CD4-positive, alpha-beta T cell (primary cell): ENCODE measurements at regions not wholly inside any gene's neighbourhood (a gene's known extent, or its start where the extent isn't known, plus 50 kb on each side); places are given as distances from the start of the nearest gene placed in this dataset.

Experiments used
- ATAC-seq: fragments of 200-7000 bp; cut with Tn5 transposase; one replicate; pipeline ENCODE4 v1.10.0; 2022; ENCODE audit warnings: mild to moderate bottlenecking; ENCODE audit not compliant: poor library complexity
- CTCF ChIA-PET: fragments of 350-600 bp; sonication (Branson Sonifier 250); formaldehyde crosslinking; loops from one replicate; lab custom pipeline; 2021; ENCODE audit warnings: antibody characterized with exemption, inconsistent platforms; lab: Charles Lee
- POLR2A ChIA-PET: fragments of 350-600 bp; sonication (Branson Sonifier 250); formaldehyde crosslinking; loops from one replicate; lab custom pipeline; 2021; ENCODE audit warnings: antibody characterized with exemption, inconsistent platforms; lab: Charles Lee
- DNase-seq, 14 experiments: peaks; one replicate each; pipeline ENCODE4 v3.0.0-alpha.2; 2013 to 2020; ENCODE audit warnings: mixed read lengths in 2 of 14
- H3K27ac ChIP-seq, 2 donors: one replicate each; pipeline versions ENCODE4 v1.5.1 to v1.7.0; 2013; ENCODE audit warnings: low read length in 2 of 2, low read depth in 1 of 2, mild to moderate bottlenecking in 1 of 2
- H3K27me3 ChIP-seq, 2 experiments: 1 replicate in 1 of 2; 2 replicates in 1 of 2; pipeline versions ENCODE4 v1.6.1 to v1.7.0; 2013; ENCODE audit warnings: low read length in 2 of 2, control low read depth in 1 of 2, mild to moderate bottlenecking in 1 of 2, moderate library complexity in 1 of 2; ENCODE audit not compliant: insufficient read depth in 2 of 2, control insufficient read depth in 1 of 2
- H3K36me3 ChIP-seq: one replicate; pipeline ENCODE4 v1.6.1; 2013; ENCODE audit warnings: low read length, control low read depth; ENCODE audit not compliant: insufficient read depth
- H3K4me1 ChIP-seq: one replicate; pipeline ENCODE4 v1.6.1; 2013; ENCODE audit warnings: low read length, control low read depth; ENCODE audit not compliant: insufficient read depth
- H3K4me3 ChIP-seq: one replicate; pipeline ENCODE4 v1.5.1; 2013; ENCODE audit warnings: mild to moderate bottlenecking, low read length, moderate library complexity
- H3K9me3 ChIP-seq, 2 experiments: 1 replicate in 1 of 2; 2 replicates in 1 of 2; pipeline versions ENCODE4 v1.6.1 to v1.7.0; 2013; ENCODE audit warnings: low read length in 2 of 2, mild to moderate bottlenecking in 2 of 2, control low read depth in 1 of 2, moderate library complexity in 1 of 2; ENCODE audit not compliant: control insufficient read depth in 1 of 2, insufficient read depth in 1 of 2
- H3K27ac Mint-ChIP-seq: one replicate; pipeline ENCODE4 v1.8.0; 2020; ENCODE audit warnings: mixed read lengths
- H3K27me3 Mint-ChIP-seq: one replicate; pipeline ENCODE4 v1.8.0; 2021; ENCODE audit warnings: mixed read lengths
- H3K36me3 Mint-ChIP-seq: one replicate; pipeline ENCODE4 v1.8.0; 2021; ENCODE audit warnings: low read depth, mixed read lengths
- H3K4me1 Mint-ChIP-seq: one replicate; pipeline ENCODE4 v1.8.0; 2021; ENCODE audit warnings: low read depth, mixed read lengths
- H3K4me3 Mint-ChIP-seq: one replicate; pipeline ENCODE4 v1.8.0; 2020; ENCODE audit warnings: mild to moderate bottlenecking, mixed read lengths
- H3K9me3 Mint-ChIP-seq: one replicate; pipeline ENCODE4 v1.8.0; 2020; ENCODE audit warnings: mixed read lengths
- CTCF ChIP-seq: fragments of 200-600 bp; IDR thresholded peaks from one replicate; pipeline ENCODE4 v1.8.0; 2022; ENCODE audit warnings: antibody characterized with exemption, mild to moderate bottlenecking
- intact Hi-C, 2 experiments: fragments of 100-400 bp; cut with DNase I in 1 of 2; cut with micrococcal nuclease in 1 of 2; formaldehyde crosslinking; loops; one replicate each; pipeline versions ENCODE4 v1.15.1 to v1.9.0; 2023 to 2025; cut with DNase I, micrococcal nuclease

GRCh38 chr10:118481871-118482270 is 113.6 kb downstream of the PRLHR start:
- no peak for TF ChIP-seq CTCF
- Mint-ChIP-seq H3K36me3 (no peaks in the 10 kb centered on the region), H3K27ac (no peak overlapping the region), H3K9me3 (peaks cover 2% of the 10 kb centered on the region), H3K4me1 (no peaks in the 10 kb centered on the region), H3K27me3 (peaks cover 24% of the 10 kb centered on the region), H3K4me3 (no peak overlapping the region)
- intact Hi-C loops, result no loop called here
- ATAC-seq (no peak), DNase-seq (no peak)
- Histone ChIP-seq H3K27me3 (peaks cover 0 to 3% of the 10 kb centered on the region in 2 experiments), H3K9me3 (no peaks in the 10 kb centered on the region), H3K27ac (no peak overlapping the region), H3K36me3 (no peaks in the 10 kb centered on the region), H3K4me1 (no peaks in the 10 kb centered on the region), H3K4me3 (no peak overlapping the region)
- ChIA-PET POLR2A (no interaction called here), CTCF (no interaction called here)

- Histone ChIP-seq H3K27ac (no peak overlapping the region), H3K9me3 (no peaks in the 10 kb centered on the region), H3K4me1 (no peaks in the 10 kb centered on the region), H3K27me3 (peaks cover 7 to 10% of the 10 kb centered on the region in 2 experiments), H3K4me3 (no peak overlapping the region), H3K36me3 (no peaks in the 10 kb centered on the region)
- Mint-ChIP-seq H3K36me3 (no peaks in the 10 kb centered on the region), H3K27ac (no peak overlapping the region), H3K27me3 (peaks cover 66% of the 10 kb centered on the region), H3K4me3 (no peak overlapping the region), H3K9me3 (no peaks in the 10 kb centered on the region), H3K4me1 (no peaks in the 10 kb centered on the region)
- DNase-seq, result no peak
- intact Hi-C loops, result no loop called here
- POLR2A ChIA-PET, result no interaction called here
- CTCF ChIA-PET, result no interaction called here
- TF ChIP-seq CTCF, result no peak
- no peak for ATAC-seq
These were observed 120.2 kb downstream of the PRLHR start for GRCh38 chr10:118475214-118475613.

GRCh38 chr10:118474111-118474510 is 121.3 kb downstream of the PRLHR start:
- Mint-ChIP-seq H3K27ac (no peak overlapping the region), H3K9me3 (no peaks in the 10 kb centered on the region), H3K4me3 (no peak overlapping the region), H3K36me3 (no peaks in the 10 kb centered on the region), H3K4me1 (no peaks in the 10 kb centered on the region), H3K27me3 (peaks cover 69% of the 10 kb centered on the region)
- H3K27me3 ChIP-seq, result peaks cover 7 to 10% of the 10 kb centered on the region in 2 experiments
- CTCF ChIA-PET, result no interaction called here
- intact Hi-C loops, result no loop called here
- H3K27ac ChIP-seq, result no peak overlapping the region
- no peak for TF ChIP-seq CTCF
- H3K4me1 ChIP-seq, result no peaks in the 10 kb centered on the region
- H3K4me3 ChIP-seq, result no peak overlapping the region
- no peaks in the 10 kb centered on the region for H3K36me3 ChIP-seq
- H3K9me3 ChIP-seq, result no peaks in the 10 kb centered on the region
- DNase-seq (no peak), ATAC-seq (no peak)
- POLR2A ChIA-PET, result no interaction called here
